ENCODE measurements at regions not wholly inside any gene's neighbourhood (a gene's known extent, or its start where the extent isn't known, plus 50 kb on each side); places are given as distances from the start of the nearest gene placed in this dataset.

DNA sequence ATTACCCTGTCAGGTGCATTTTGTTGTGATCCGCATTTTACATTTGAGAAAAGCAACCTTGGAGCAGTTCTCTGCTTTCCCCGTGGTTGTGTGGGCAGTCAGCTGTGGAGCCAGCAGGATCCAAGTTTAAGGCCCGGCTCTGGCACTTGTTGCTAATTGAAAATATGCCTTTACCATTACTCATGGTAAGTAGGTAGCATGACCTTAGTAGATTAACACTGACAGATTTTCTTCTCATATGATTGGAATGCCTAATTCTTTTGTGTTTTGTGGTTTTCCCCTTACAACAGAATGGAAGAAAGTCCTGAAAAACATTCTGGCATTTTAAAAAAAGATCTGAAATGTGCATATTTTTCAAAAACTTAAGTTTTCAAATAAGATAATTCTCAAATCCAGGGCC, 246.5 kb upstream of the LRRN1 start:
- no peaks in the 10 kb centered on the region for H3K36me3 ChIP-seq
- no peak overlapping the region for H3K27ac ChIP-seq
- DNase-seq, result no peak
- TF ChIP-seq CTCF (IDR thresholded peaks at IDR 0.05) (no peak), POLR2A (IDR thresholded peaks at IDR 0.05) (no peak)
- no peaks in the 10 kb centered on the region for H3K27me3 ChIP-seq
- H3K9me3 ChIP-seq, result no peaks in the 10 kb centered on the region
- no peaks in the 10 kb centered on the region for H3K4me1 ChIP-seq
- H3K4me3 ChIP-seq, result no peak overlapping the region

GRCh38 chr3:3551981-3552380, 247.2 kb upstream of the LRRN1 start:
- no peaks in the 10 kb centered on the region for H3K4me1 ChIP-seq
- H3K9me3 ChIP-seq, result no peaks in the 10 kb centered on the region
- TF ChIP-seq POLR2A (IDR thresholded peaks at IDR 0.05), result no peak
- TF ChIP-seq CTCF (IDR thresholded peaks at IDR 0.05), result no peak
- no peak overlapping the region for H3K4me3 ChIP-seq
- no peak for DNase-seq
- no peak overlapping the region for H3K27ac ChIP-seq
- H3K36me3 ChIP-seq, result no peaks in the 10 kb centered on the region
- H3K27me3 ChIP-seq, result no peaks in the 10 kb centered on the region

DNA sequence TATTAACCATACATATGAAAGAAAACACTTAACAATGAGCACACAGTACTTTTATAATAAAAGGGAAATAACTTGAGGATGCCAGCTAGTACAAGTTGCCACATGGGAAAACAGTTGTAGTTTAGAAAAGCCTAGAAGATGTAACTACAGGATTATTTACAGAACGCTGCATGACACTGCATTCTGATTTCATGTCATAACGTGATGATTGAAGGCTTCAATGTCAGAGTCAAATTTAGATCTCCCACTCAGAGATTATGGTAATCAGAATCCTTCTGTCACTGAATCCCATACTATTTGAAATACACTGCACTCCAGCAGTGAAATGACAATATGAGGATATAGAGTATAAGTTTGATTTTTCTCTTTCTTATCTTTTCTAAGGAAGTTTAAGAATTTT, 253.9 kb upstream of the LRRN1 start:
- H3K36me3 ChIP-seq, result no peaks in the 10 kb centered on the region
- H3K27me3 ChIP-seq, result no peaks in the 10 kb centered on the region
- no peak for DNase-seq
- no peak overlapping the region for H3K27ac ChIP-seq
- no peaks in the 10 kb centered on the region for H3K4me1 ChIP-seq
- TF ChIP-seq CTCF (IDR thresholded peaks at IDR 0.05) (no peak), POLR2A (IDR thresholded peaks at IDR 0.05) (no peak)
- no peaks in the 10 kb centered on the region for H3K9me3 ChIP-seq
- H3K4me3 ChIP-seq, result no peak overlapping the region

DNA sequence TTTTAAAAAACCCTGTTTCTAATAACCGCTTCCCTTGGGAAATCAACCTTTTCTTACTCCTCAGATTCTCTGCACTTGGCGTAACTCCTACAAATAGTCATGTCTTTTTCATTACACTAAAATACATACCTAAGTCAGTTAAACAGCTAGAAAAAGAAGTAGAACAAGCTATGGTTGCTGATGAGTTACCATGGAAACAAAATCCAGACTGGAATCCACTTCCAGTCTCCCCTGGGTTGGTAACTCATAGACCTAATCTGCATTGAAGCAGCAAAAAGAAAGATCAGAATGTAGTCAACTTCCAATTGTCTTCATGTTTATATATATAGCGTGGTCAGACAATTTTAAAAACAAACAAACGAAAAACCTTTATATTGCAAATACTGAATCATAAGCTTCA, 260.8 kb upstream of the LRRN1 start:
- Histone ChIP-seq H3K36me3 (no peaks in the 10 kb centered on the region), H3K27me3 (no peaks in the 10 kb centered on the region), H3K27ac (no peak overlapping the region), H3K4me1 (no peaks in the 10 kb centered on the region), H3K4me3 (no peak overlapping the region), H3K9me3 (no peaks in the 10 kb centered on the region)
- no peak for TF ChIP-seq POLR2A (IDR thresholded peaks at IDR 0.05)
- no peak for TF ChIP-seq CTCF (IDR thresholded peaks at IDR 0.05)
- DNase-seq, result no peak

DNA sequence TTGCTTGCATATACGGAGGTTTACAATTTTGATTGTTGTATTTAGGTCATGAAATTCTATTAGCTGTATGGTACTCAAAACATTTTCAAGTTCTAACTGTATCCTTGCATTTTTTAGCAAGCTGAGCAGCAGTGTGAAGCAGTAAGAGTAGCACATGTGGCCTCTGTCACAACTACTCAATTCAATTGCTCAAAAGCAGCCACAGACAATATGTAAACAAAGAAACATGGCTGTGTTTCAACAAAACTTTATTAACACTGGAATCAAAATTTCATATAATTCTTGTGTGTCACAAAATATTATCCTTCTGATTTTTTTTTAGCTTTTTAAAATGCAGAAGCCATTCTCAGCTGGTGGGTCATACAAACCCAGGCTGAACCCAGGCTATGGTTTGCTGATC, 266.7 kb upstream of the LRRN1 start:
- Histone ChIP-seq H3K4me3 (no peak overlapping the region), H3K9me3 (no peaks in the 10 kb centered on the region), H3K4me1 (no peaks in the 10 kb centered on the region), H3K27ac (no peak overlapping the region), H3K27me3 (no peaks in the 10 kb centered on the region), H3K36me3 (no peaks in the 10 kb centered on the region)
- DNase-seq, result no peak
- TF ChIP-seq POLR2A (IDR thresholded peaks at IDR 0.05) (no peak), CTCF (IDR thresholded peaks at IDR 0.05) (no peak)

GRCh38 chr3:3531476-3531875, 267.8 kb upstream of the LRRN1 start:
- no peak overlapping the region for H3K27ac ChIP-seq
- H3K4me3 ChIP-seq, result no peak overlapping the region
- no peaks in the 10 kb centered on the region for H3K36me3 ChIP-seq
- H3K4me1 ChIP-seq, result no peaks in the 10 kb centered on the region
- H3K27me3 ChIP-seq, result no peaks in the 10 kb centered on the region
- TF ChIP-seq CTCF (IDR thresholded peaks at IDR 0.05), result no peak
- no peak for TF ChIP-seq POLR2A (IDR thresholded peaks at IDR 0.05)
- DNase-seq, result no peak
- no peaks in the 10 kb centered on the region for H3K9me3 ChIP-seq

All from Peyer's patch (tissue), 4 donors.